ENCODE measurements at regions not wholly inside any gene's neighbourhood (a gene's known extent, or its start where the extent isn't known, plus 50 kb on each side); places are given as distances from the start of the nearest gene placed in this dataset.
"Not testable (repeated sequence)": the region's sequence is repeated elsewhere in the genome, so short reads cannot be mapped to it uniquely, and the experiment has no call there.

- Histone ChIP-seq H3K36me3 (no peaks in the 10 kb centered on the region), H3K27me3 (no peaks in the 10 kb centered on the region), H3K4me3 (no peak overlapping the region), H3K9me3 (peaks cover 0 to 15% (median 9%) of the 10 kb centered on the region in 4 donors), H3K4me1 (no peaks in the 10 kb centered on the region), H3K27ac (no peak overlapping the region)
- whole genome bisulfite sequencing, 5 donors = 62 to 80% (median 69%) methylated on average over 3 of the region's 3 CpGs
- intact Hi-C loops (cut with DNase I; ENCODE audit: low total_unique reads) = no loop called here
- DNase-seq = no peak
- no peak for TF ChIP-seq POLR2A (IDR thresholded peaks at IDR 0.05)
- TF ChIP-seq CTCF (IDR thresholded peaks at IDR 0.05) = no peak
- TF ChIP-seq EP300 (IDR thresholded peaks at IDR 0.05) = no peak
- TF ChIP-seq POLR2AphosphoS5 (IDR thresholded peaks at IDR 0.05) = no peak
Observed at GRCh38 chr4:146051728-146052391, 113.2 kb upstream of the ZNF827 start.

- intact Hi-C loops (cut with DNase I; ENCODE audit: low total_unique reads) = no loop called here
- Histone ChIP-seq H3K4me3 (no peak overlapping the region), H3K27ac (no peak overlapping the region), H3K27me3 (no peaks in the 10 kb centered on the region), H3K9me3 (peaks cover 0 to 15% (median 9%) of the 10 kb centered on the region in 4 donors), H3K36me3 (no peaks in the 10 kb centered on the region), H3K4me1 (no peaks in the 10 kb centered on the region)
- DNase-seq = no peak
- TF ChIP-seq CTCF (IDR thresholded peaks at IDR 0.05) (no peak), EP300 (IDR thresholded peaks at IDR 0.05) (no peak), POLR2AphosphoS5 (IDR thresholded peaks at IDR 0.05) (no peak), POLR2A (IDR thresholded peaks at IDR 0.05) (no peak)
Observed at GRCh38 chr4:146051223-146051622, 112.6 kb upstream of the ZNF827 start.

- intact Hi-C loops (cut with DNase I; ENCODE audit: low total_unique reads) = no loop called here
- peaks cover 0 to 15% (median 9%) of the 10 kb centered on the region in 4 donors for H3K9me3 ChIP-seq
- no peak overlapping the region for H3K4me3 ChIP-seq
- no peaks in the 10 kb centered on the region for H3K27me3 ChIP-seq
- DNase-seq = no peak
- TF ChIP-seq CTCF (IDR thresholded peaks at IDR 0.05) (no peak), POLR2A (IDR thresholded peaks at IDR 0.05) (no peak), EP300 (IDR thresholded peaks at IDR 0.05) (no peak), POLR2AphosphoS5 (IDR thresholded peaks at IDR 0.05) (no peak)
- WGBS, 5 donors = 81 to 89% (median 85%) methylated on average over 4 of the region's 4 CpGs
- no peaks in the 10 kb centered on the region for H3K36me3 ChIP-seq
- H3K4me1 ChIP-seq = no peaks in the 10 kb centered on the region
- H3K27ac ChIP-seq = no peak overlapping the region
Observed at GRCh38 chr4:146049802-146050201, 111.2 kb upstream of the ZNF827 start.

- H3K36me3 ChIP-seq; H3K4me1 ChIP-seq; H3K27ac ChIP-seq; DNase-seq; intact Hi-C loops (cut with DNase I; ENCODE audit: low total_unique reads); H3K4me3 ChIP-seq; H3K27me3 ChIP-seq: not testable (repeated sequence)
- H3K9me3 ChIP-seq = peaks cover 0 to 15% (median 9%) of the 10 kb centered on the region in 4 donors
- 74 to 86% (median 77%) methylated on average over 8 of the region's 8 CpGs for WGBS, 5 donors
Observed at GRCh38 chr4:146047768-146048167, 109.1 kb upstream of the ZNF827 start.

GRCh38 chr4:146041139-146042004, 102.7 kb upstream of the ZNF827 start:
- H3K4me3 ChIP-seq = no peak overlapping the region
- no peaks in the 10 kb centered on the region for H3K27me3 ChIP-seq
- no peaks in the 10 kb centered on the region for H3K9me3 ChIP-seq
- no peak overlapping the region for H3K27ac ChIP-seq
- no peak for TF ChIP-seq CTCF (IDR thresholded peaks at IDR 0.05)
- no peak for TF ChIP-seq POLR2AphosphoS5 (IDR thresholded peaks at IDR 0.05)
- TF ChIP-seq EP300 (IDR thresholded peaks at IDR 0.05) = no peak
- TF ChIP-seq POLR2A (IDR thresholded peaks at IDR 0.05) = no peak
- intact Hi-C loops (cut with DNase I; ENCODE audit: low total_unique reads) = no loop called here
- DNase-seq = no peak
- no peaks in the 10 kb centered on the region for H3K4me1 ChIP-seq
- WGBS, 5 donors = 76 to 86% (median 82%) methylated on average over 3 of the region's 3 CpGs
- no peaks in the 10 kb centered on the region for H3K36me3 ChIP-seq
